WERI-Rb-1 (cell line): ENCODE measurements at regions not wholly inside any gene's neighbourhood (a gene's known extent, or its start where the extent isn't known, plus 50 kb on each side); places are given as distances from the start of the nearest gene placed in this dataset.

ENCODE experiments used
- DNase-seq: peaks from one replicate; pipeline ENCODE4 v3.0.0-alpha.2; 2020
- H3K27ac ChIP-seq: fragments of 250-450 bp; sonication (Bioruptor Pico); 2 replicates; pipeline ENCODE4 v1.5.1; 2020; ENCODE audit warnings: mild to moderate bottlenecking, moderate library complexity
- H3K27me3 ChIP-seq: fragments of 250-450 bp; sonication (Bioruptor Pico); 2 replicates; pipeline ENCODE4 v1.5.1; 2021; ENCODE audit warnings: mild to moderate bottlenecking, low read depth, moderate library complexity; ENCODE audit not compliant: insufficient read depth, severe bottlenecking
- H3K36me3 ChIP-seq: fragments of 250-450 bp; sonication (Bioruptor Pico); 2 replicates; pipeline ENCODE4 v1.5.1; 2020; ENCODE audit warnings: mild to moderate bottlenecking, moderate library complexity
- H3K4me3 ChIP-seq: 2 replicates; pipeline ENCODE4 v1.5.1; 2011; ENCODE audit warnings: low read depth, mild to moderate bottlenecking, control low read depth, low read length
- H3K9me3 ChIP-seq: fragments of 250-450 bp; sonication (Bioruptor Pico); 2 replicates; pipeline ENCODE4 v1.5.1; 2021; ENCODE audit warnings: mild to moderate bottlenecking, moderate library complexity; ENCODE audit not compliant: severe bottlenecking
- TF ChIP-seq, protein P1 (sequence below): IDR thresholded peaks from 2 replicates; pipeline ENCODE4 v1.5.1; 2011; ENCODE audit warnings: low read depth, mild to moderate bottlenecking, control low read depth, inconsistent platforms, low read length

DNA sequence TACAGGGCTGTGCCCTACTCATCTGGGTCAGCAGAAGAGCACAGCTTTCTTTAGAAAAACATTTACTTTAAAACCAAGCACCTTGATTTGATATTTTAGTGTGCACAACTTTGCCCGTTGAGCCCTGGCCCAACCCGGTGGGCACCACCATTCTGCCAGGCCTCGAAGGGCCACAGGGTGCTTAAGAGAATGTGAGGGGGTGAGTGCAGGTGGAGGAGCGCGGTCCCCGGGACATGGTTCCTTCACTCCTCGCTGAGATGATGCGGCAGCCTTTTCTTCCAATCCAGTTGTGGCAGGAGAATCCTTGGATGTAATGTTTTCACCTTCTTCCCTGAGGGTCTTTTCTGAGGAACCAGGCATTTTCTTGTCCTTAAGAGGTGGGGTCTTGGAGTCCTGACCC, 119.0 kb downstream of the RPIA start:
- peaks cover under 1% of the 10 kb centered on the region for H3K9me3 ChIP-seq
- TF ChIP-seq, protein P1, sequence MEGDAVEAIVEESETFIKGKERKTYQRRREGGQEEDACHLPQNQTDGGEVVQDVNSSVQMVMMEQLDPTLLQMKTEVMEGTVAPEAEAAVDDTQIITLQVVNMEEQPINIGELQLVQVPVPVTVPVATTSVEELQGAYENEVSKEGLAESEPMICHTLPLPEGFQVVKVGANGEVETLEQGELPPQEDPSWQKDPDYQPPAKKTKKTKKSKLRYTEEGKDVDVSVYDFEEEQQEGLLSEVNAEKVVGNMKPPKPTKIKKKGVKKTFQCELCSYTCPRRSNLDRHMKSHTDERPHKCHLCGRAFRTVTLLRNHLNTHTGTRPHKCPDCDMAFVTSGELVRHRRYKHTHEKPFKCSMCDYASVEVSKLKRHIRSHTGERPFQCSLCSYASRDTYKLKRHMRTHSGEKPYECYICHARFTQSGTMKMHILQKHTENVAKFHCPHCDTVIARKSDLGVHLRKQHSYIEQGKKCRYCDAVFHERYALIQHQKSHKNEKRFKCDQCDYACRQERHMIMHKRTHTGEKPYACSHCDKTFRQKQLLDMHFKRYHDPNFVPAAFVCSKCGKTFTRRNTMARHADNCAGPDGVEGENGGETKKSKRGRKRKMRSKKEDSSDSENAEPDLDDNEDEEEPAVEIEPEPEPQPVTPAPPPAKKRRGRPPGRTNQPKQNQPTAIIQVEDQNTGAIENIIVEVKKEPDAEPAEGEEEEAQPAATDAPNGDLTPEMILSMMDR = no peak
- no peak for DNase-seq
- no peak overlapping the region for H3K4me3 ChIP-seq
- no peak overlapping the region for H3K27ac ChIP-seq
- H3K36me3 ChIP-seq = no peaks in the 10 kb centered on the region
- H3K27me3 ChIP-seq = peaks cover 31% of the 10 kb centered on the region

DNA sequence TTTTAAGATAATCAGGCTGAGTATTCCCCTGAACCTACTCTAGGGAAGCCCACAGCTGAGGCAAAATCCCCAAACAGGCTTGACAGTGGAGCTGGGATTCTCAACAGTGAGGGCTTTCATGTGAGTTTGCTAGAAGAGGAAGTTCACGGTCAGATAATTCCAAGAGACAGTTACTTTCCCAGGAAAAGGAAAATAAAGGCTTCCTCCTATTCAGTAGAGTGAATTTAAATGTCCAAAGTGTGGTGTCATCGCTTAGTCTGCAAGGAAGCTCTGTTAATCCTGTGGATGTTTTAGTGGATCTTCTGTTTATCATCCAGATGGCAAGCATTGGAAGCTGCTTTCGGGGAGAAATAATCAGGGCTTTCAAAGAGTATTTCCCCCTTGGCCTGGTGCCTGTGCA, 119.8 kb downstream of the RPIA start:
- no peak for DNase-seq
- peaks cover 4% of the 10 kb centered on the region for H3K9me3 ChIP-seq
- H3K27me3 ChIP-seq = peaks cover 27% of the 10 kb centered on the region
- no peak overlapping the region for H3K27ac ChIP-seq
- TF ChIP-seq, protein P1 = no peak
- H3K4me3 ChIP-seq = no peak overlapping the region
- no peaks in the 10 kb centered on the region for H3K36me3 ChIP-seq

DNA sequence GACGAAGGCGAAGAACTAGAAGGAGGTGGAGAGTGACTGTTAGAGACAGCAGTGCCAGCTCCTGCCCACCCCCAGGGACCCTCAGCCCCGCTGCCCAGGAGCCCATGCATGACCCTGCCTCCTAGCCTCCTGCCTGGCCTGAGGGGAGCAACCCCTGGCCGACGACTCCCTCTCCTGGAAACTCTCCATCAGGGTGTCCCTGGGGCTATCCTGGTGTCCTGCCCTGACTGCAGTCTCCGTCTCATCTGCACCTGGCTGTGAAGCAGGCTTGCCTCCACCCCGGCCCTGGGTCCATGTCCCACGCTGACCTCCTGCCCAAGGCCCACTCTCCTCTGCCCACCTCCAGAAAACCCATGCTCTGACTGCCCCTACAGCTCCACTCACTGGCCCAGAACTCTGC, 120.2 kb downstream of the RPIA start:
- TF ChIP-seq, protein P1 = no peak
- Histone ChIP-seq H3K4me3 (no peak overlapping the region), H3K27me3 (peaks cover 26% of the 10 kb centered on the region), H3K27ac (no peak overlapping the region), H3K9me3 (peaks cover 4% of the 10 kb centered on the region), H3K36me3 (no peaks in the 10 kb centered on the region)
- no peak for DNase-seq

DNA sequence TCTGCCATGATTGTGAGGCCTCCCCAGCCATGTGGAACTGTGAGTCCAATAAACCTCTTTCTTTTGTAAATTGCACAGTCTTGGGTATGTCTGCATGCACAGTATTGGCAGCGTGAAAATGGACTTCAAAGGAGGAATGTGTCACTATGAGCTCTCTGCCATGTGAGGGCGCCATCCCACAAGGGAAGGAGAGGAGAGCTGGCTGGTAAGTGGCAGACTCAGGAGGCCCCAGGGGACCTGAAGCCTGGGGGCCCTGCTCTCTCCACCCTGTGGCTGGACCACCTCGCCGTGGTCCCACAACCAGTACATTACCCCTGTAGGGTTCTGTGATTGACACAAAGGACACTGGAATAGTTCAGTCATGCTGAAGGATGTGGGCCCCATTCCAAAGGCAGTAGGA, 122.1 kb downstream of the RPIA start:
- no peak overlapping the region for H3K27ac ChIP-seq
- peaks cover 19% of the 10 kb centered on the region for H3K27me3 ChIP-seq
- no peaks in the 10 kb centered on the region for H3K36me3 ChIP-seq
- no peak overlapping the region for H3K4me3 ChIP-seq
- no peak for DNase-seq
- TF ChIP-seq, protein P1 = no peak
- H3K9me3 ChIP-seq = peaks cover 4% of the 10 kb centered on the region

DNA sequence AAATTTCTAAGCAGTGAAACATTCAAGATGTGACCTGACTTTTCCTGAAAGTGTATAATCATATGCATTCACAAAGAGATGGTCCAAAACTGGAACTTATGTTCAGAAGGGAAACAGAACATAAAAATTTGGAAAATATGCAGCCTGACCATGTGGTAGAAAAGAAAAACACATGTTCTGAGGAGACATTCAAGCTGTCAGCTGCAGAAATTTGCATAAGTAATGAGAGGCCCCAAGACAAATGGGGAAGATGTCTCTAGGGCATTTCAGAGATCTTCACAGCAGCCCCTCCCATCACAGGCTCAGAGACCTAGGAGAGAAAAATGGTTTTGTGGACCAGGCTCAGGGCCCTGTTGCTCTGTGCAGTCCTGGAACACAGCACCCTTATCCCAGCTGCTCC, 123.8 kb downstream of the RPIA start:
- H3K27me3 ChIP-seq = peaks cover 18% of the 10 kb centered on the region
- no peaks in the 10 kb centered on the region for H3K36me3 ChIP-seq
- no peak for DNase-seq
- no peak overlapping the region for H3K4me3 ChIP-seq
- peaks cover 4% of the 10 kb centered on the region for H3K9me3 ChIP-seq
- TF ChIP-seq, protein P1 = no peak
- H3K27ac ChIP-seq = no peak overlapping the region

DNA sequence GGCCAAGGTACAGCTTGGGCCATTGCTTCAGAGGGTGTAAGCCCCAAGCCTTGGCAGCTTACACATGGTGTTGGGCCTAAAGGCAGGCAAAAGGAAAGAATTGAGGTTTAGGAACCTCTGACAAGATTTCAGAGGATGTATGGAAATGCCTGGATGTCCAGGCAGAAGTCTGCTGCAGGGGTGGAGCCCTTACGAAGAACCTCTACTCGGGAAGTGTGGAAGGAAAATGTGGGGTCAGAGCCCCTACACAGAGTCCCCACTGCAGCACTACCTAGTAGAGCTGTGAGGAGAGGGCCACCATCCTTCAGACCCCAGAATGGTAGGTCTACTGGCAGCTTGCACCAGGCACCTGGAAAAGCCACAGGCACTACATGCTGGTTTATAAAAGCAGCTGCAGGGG, 124.2 kb downstream of the RPIA start:
- peaks cover 4% of the 10 kb centered on the region for H3K9me3 ChIP-seq
- peaks cover 15% of the 10 kb centered on the region for H3K27me3 ChIP-seq
- TF ChIP-seq, protein P1 = no peak
- no peak overlapping the region for H3K4me3 ChIP-seq
- no peaks in the 10 kb centered on the region for H3K36me3 ChIP-seq
- no peak for DNase-seq
- H3K27ac ChIP-seq = no peak overlapping the region
